Sigmoid colon (tissue), 6 donors: ENCODE measurements at regions not wholly inside any gene's neighbourhood (a gene's known extent, or its start where the extent isn't known, plus 50 kb on each side); places are given as distances from the start of the nearest gene placed in this dataset.

Experiments used
- DNase-seq: peaks from one replicate; pipeline ENCODE4 v3.0.0-alpha.2; 2019
- H3K27ac ChIP-seq, 4 donors: fragments of 200-600 bp; sonication (generic); one replicate each; pipeline ENCODE4 v1.5.1; 2016 to 2019; ENCODE audit warnings: mild to moderate bottlenecking in 1 of 4
- H3K27me3 ChIP-seq, 3 donors: fragments of 200-600 bp; sonication (generic); one replicate each; pipeline ENCODE4 v1.5.1; 2019; ENCODE audit warnings: mild to moderate bottlenecking in 1 of 3
- H3K36me3 ChIP-seq, 4 donors: fragments of 200-600 bp; sonication (generic); one replicate each; pipeline ENCODE4 v1.5.1; 2016 to 2019
- H3K4me1 ChIP-seq, 4 donors: fragments of 200-600 bp; sonication (generic); one replicate each; pipeline ENCODE4 v1.5.1; 2017 to 2019
- H3K4me3 ChIP-seq, 4 donors: fragments of 200-600 bp; sonication (generic); one replicate each; pipeline ENCODE4 v1.5.1; 2017 to 2019; ENCODE audit warnings: mild to moderate bottlenecking in 2 of 4, moderate library complexity in 1 of 4
- H3K9me3 ChIP-seq, 4 donors: fragments of 200-600 bp in 3 of 4; sonication (generic) in 3 of 4; one replicate each; pipeline versions ENCODE4 v1.5.1 to v1.6.1; 2013 to 2019
- CTCF ChIP-seq, 4 experiments: fragments of 450-650 bp in 3 of 4; fragments of 200-600 bp in 1 of 4; IDR thresholded peaks; one replicate each; pipeline ENCODE4 v1.5.1; 2016 to 2019; ENCODE audit warnings: antibody characterized with exemption in 4 of 4, mild to moderate bottlenecking in 3 of 4, moderate library complexity in 2 of 4
- EP300 ChIP-seq, 4 donors: sonication (generic); formaldehyde crosslinking; IDR thresholded peaks; one replicate each; pipeline ENCODE4 v1.6.1; 2017; ENCODE audit warnings: antibody characterized with exemption in 4 of 4
- POLR2A ChIP-seq, 2 donors: fragments of 450-650 bp; IDR thresholded peaks; one replicate each; pipeline ENCODE4 v1.6.1; 2016; ENCODE audit warnings: antibody characterized with exemption in 2 of 2, mild to moderate bottlenecking in 2 of 2, moderate library complexity in 2 of 2
- POLR2AphosphoS5 ChIP-seq, 4 donors: sonication (generic); formaldehyde crosslinking; IDR thresholded peaks; one replicate each; pipeline ENCODE4 v1.6.1; 2017; ENCODE audit warnings: antibody characterized with exemption in 4 of 4
- WGBS, 2 donors: extraction: QIAGEN DNeasy Blood & Tissue Kit; methylation state at CpG; one replicate each; pipeline ENCODE4 v1.1.7; 2013; 5-methylcytosine and 5-hydroxymethylcytosine counted together
- intact Hi-C: fragments of 100-400 bp; cut with DNase I; formaldehyde crosslinking; loops from one replicate; pipeline ENCODE4 v1.15.1; 2023
- donor health status: healthy with polysubstance abuse.
- donor health status: healthy.

- H3K9me3 ChIP-seq: no peaks in the 10 kb centered on the region
- no peak overlapping the region for H3K4me3 ChIP-seq
- H3K4me1 ChIP-seq: no peaks in the 10 kb centered on the region
- no peaks in the 10 kb centered on the region for H3K27me3 ChIP-seq
- H3K27ac ChIP-seq: no peak overlapping the region
- intact Hi-C loops: no loop called here
- TF ChIP-seq CTCF (IDR thresholded peaks at IDR 0.05): no peak
- no peak for TF ChIP-seq POLR2AphosphoS5 (IDR thresholded peaks at IDR 0.05)
- no peak for TF ChIP-seq EP300 (IDR thresholded peaks at IDR 0.05)
- TF ChIP-seq POLR2A (IDR thresholded peaks at IDR 0.05): no peak
- DNase-seq: no peak
- no peaks in the 10 kb centered on the region for H3K36me3 ChIP-seq
- WGBS, 2 donors: 70 to 74% methylated on average over 2 of the region's 2 CpGs
These were observed 796.2 kb upstream of the RBFOX1 start for GRCh38 chr16:6536411-6536810.

- no peak for DNase-seq
- Histone ChIP-seq H3K27ac (no peak overlapping the region), H3K27me3 (no peaks in the 10 kb centered on the region), H3K4me1 (no peaks in the 10 kb centered on the region), H3K4me3 (no peak overlapping the region), H3K9me3 (no peaks in the 10 kb centered on the region), H3K36me3 (no peaks in the 10 kb centered on the region)
- TF ChIP-seq CTCF (IDR thresholded peaks at IDR 0.05): no peak
- no peak for TF ChIP-seq EP300 (IDR thresholded peaks at IDR 0.05)
- TF ChIP-seq POLR2AphosphoS5 (IDR thresholded peaks at IDR 0.05): no peak
- no peak for TF ChIP-seq POLR2A (IDR thresholded peaks at IDR 0.05)
- WGBS, 2 donors: 75 to 77% methylated on average over 3 of the region's 3 CpGs
- intact Hi-C loops: no loop called here
These were observed 801.6 kb upstream of the RBFOX1 start for GRCh38 chr16:6531067-6531466.

- Histone ChIP-seq H3K4me3 (no peak overlapping the region), H3K4me1 (no peaks in the 10 kb centered on the region), H3K9me3 (no peaks in the 10 kb centered on the region), H3K36me3 (no peaks in the 10 kb centered on the region), H3K27me3 (no peaks in the 10 kb centered on the region), H3K27ac (no peak overlapping the region)
- 31 to 55% methylated on average over 2 of the region's 2 CpGs for WGBS, 2 donors
- intact Hi-C loops: no loop called here
- TF ChIP-seq CTCF (IDR thresholded peaks at IDR 0.05): no peak
- no peak for TF ChIP-seq EP300 (IDR thresholded peaks at IDR 0.05)
- no peak for TF ChIP-seq POLR2A (IDR thresholded peaks at IDR 0.05)
- TF ChIP-seq POLR2AphosphoS5 (IDR thresholded peaks at IDR 0.05): no peak
- DNase-seq: no peak
These were observed 804.4 kb upstream of the RBFOX1 start for GRCh38 chr16:6528217-6528616.

- Histone ChIP-seq H3K9me3 (no peaks in the 10 kb centered on the region), H3K27ac (no peak overlapping the region), H3K4me1 (no peaks in the 10 kb centered on the region), H3K36me3 (no peaks in the 10 kb centered on the region), H3K27me3 (no peaks in the 10 kb centered on the region), H3K4me3 (no peak overlapping the region)
- no peak for DNase-seq
- TF ChIP-seq POLR2AphosphoS5 (IDR thresholded peaks at IDR 0.05): no peak
- no peak for TF ChIP-seq CTCF (IDR thresholded peaks at IDR 0.05)
- TF ChIP-seq EP300 (IDR thresholded peaks at IDR 0.05): no peak
- TF ChIP-seq POLR2A (IDR thresholded peaks at IDR 0.05): no peak
- WGBS, 2 donors: 71 to 75% methylated on average over 7 of the region's 7 CpGs
- intact Hi-C loops: no loop called here
These were observed 805.0 kb upstream of the RBFOX1 start for GRCh38 chr16:6527646-6528045.

GRCh38 chr16:6524501-6524900, 808.1 kb upstream of the RBFOX1 start:
- Histone ChIP-seq H3K36me3 (no peaks in the 10 kb centered on the region), H3K9me3 (no peaks in the 10 kb centered on the region), H3K27me3 (no peaks in the 10 kb centered on the region), H3K27ac (no peak overlapping the region), H3K4me1 (no peaks in the 10 kb centered on the region), H3K4me3 (no peak overlapping the region)
- TF ChIP-seq CTCF (IDR thresholded peaks at IDR 0.05) (no peak), EP300 (IDR thresholded peaks at IDR 0.05) (no peak), POLR2A (IDR thresholded peaks at IDR 0.05) (no peak), POLR2AphosphoS5 (IDR thresholded peaks at IDR 0.05) (no peak)
- DNase-seq: no peak
- WGBS, 2 donors: 53 to 67% methylated on average over 1 of the region's 1 CpG
- intact Hi-C loops: no loop called here
